Adrenal gland (tissue), 5 donors: ENCODE measurements at regions not wholly inside any gene's neighbourhood (a gene's known extent, or its start where the extent isn't known, plus 50 kb on each side); places are given as distances from the start of the nearest gene placed in this dataset.

Experiments used
- POLR2A ChIP-seq, 2 donors: fragments of 450-650 bp; IDR thresholded peaks; one replicate each; pipeline ENCODE4 v1.6.1; 2017; ENCODE audit warnings: antibody characterized with exemption in 2 of 2, mild to moderate bottlenecking in 2 of 2, moderate library complexity in 1 of 2
- TF ChIP-seq, protein P1 (sequence below), 6 experiments: fragments of 450-650 bp in 4 of 6; fragments of 200-600 bp in 2 of 6; sonication (generic) in 1 of 6; IDR thresholded peaks; 1 replicate in 5 of 6; 2 replicates in 1 of 6; pipeline versions ENCODE4 v1.5.1 to v1.8.0; 2016 to 2021; ENCODE audit warnings: antibody characterized with exemption in 6 of 6, mild to moderate bottlenecking in 2 of 6, moderate library complexity in 1 of 6
- donor health status: DM: no; HTN: no; CAD: no.

DNA sequence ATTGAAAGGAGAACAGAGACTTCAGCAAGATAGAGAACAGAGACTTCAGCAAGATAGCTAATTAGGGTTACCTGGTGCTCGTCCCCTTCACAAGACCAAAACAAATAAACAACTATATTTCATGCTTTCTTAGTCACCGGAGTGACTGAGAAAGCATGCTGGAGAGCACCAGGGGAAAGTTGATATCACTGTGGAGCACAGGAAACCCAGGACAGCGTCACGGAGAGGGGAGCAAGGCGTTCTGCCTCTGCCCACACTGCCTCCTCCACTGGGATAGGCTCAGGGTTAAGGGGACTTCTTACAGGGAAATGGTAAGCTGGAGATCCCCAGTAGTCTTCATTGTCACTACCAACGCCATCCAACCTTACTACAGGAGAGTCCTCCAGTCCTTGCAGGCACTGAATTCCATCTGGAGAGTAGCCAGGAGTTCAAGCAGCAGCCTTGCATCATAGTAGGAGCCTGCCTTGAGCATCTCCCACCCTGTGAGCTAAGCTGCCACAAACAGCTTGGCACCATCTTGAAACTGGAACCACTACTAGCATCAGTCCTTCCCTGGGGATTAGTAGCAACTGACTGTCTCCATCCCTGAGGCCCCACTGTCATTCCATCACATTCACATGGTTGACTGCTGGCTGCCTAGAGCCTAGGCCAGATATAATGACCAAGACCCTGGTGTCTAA is 239.4 kb downstream of the PLPP3 start:
- TF ChIP-seq, protein P1, sequence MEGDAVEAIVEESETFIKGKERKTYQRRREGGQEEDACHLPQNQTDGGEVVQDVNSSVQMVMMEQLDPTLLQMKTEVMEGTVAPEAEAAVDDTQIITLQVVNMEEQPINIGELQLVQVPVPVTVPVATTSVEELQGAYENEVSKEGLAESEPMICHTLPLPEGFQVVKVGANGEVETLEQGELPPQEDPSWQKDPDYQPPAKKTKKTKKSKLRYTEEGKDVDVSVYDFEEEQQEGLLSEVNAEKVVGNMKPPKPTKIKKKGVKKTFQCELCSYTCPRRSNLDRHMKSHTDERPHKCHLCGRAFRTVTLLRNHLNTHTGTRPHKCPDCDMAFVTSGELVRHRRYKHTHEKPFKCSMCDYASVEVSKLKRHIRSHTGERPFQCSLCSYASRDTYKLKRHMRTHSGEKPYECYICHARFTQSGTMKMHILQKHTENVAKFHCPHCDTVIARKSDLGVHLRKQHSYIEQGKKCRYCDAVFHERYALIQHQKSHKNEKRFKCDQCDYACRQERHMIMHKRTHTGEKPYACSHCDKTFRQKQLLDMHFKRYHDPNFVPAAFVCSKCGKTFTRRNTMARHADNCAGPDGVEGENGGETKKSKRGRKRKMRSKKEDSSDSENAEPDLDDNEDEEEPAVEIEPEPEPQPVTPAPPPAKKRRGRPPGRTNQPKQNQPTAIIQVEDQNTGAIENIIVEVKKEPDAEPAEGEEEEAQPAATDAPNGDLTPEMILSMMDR (IDR thresholded peaks at IDR 0.05): no peak
- TF ChIP-seq POLR2A (IDR thresholded peaks at IDR 0.05): no peak
